OCI-LY7 (cell line): ENCODE measurements at regions not wholly inside any gene's neighbourhood (a gene's known extent, or its start where the extent isn't known, plus 50 kb on each side); places are given as distances from the start of the nearest gene placed in this dataset.
"Not testable (repeated sequence)": the region's sequence is repeated elsewhere in the genome, so short reads cannot be mapped to it uniquely, and the experiment has no call there.

Source experiments
- BruUV-seq: library from RNA; stranded (reverse); fragments of 400-500 nt; replicated peaks from 2 replicates; lab custom pipeline; 2021; lab: Mats Ljungman, UMichigan
- CTCF ChIA-PET: fragments of 300-600 bp; sonication (Branson Sonifier 250); formaldehyde crosslinking; loops from one replicate; lab custom pipeline; 2022; ENCODE audit warnings: antibody characterized with exemption; ENCODE audit not compliant: unreplicated experiment; lab: Charles Lee
- POLR2A ChIA-PET: fragments of 300-600 bp; sonication (Branson Sonifier 250); formaldehyde crosslinking; loops from one replicate; lab custom pipeline; 2022; ENCODE audit warnings: antibody characterized with exemption; lab: Charles Lee
- DNase-seq: peaks from one replicate; pipeline ENCODE4 v3.0.0-alpha.2; 2015; ENCODE audit warnings: low spot score
- H2AFZ ChIP-seq: fragments of 200-600 bp; sonication (generic), shearing (Covaris generic); 2 replicates; pipeline ENCODE4 v1.6.1; 2014; ENCODE audit warnings: mild to moderate bottlenecking, antibody characterized with exemption, low read length, moderate library complexity
- H3K27ac ChIP-seq: fragments of 200-600 bp; sonication (generic); 2 replicates; pipeline ENCODE4 v1.5.1; 2014; ENCODE audit warnings: mixed run types, low read depth, mild to moderate bottlenecking, moderate library complexity, low read length, inconsistent platforms; ENCODE audit not compliant: poor library complexity, severe bottlenecking
- H3K36me3 ChIP-seq: fragments of 200-600 bp; sonication (generic); 2 replicates; pipeline ENCODE4 v1.6.1; 2014; ENCODE audit warnings: mild to moderate bottlenecking, antibody characterized with exemption, low read length, moderate library complexity, mixed read lengths; ENCODE audit not compliant: insufficient read depth
- H3K4me1 ChIP-seq: fragments of 200-600 bp; sonication (generic); 2 replicates; pipeline ENCODE4 v1.5.1; 2014; ENCODE audit warnings: mild to moderate bottlenecking, low read length; ENCODE audit not compliant: insufficient read depth, poor library complexity, severe bottlenecking
- H3K4me2 ChIP-seq: fragments of 200-600 bp; sonication (generic); 2 replicates; pipeline ENCODE4 v1.6.1; 2014; ENCODE audit warnings: mild to moderate bottlenecking, low read length
- H3K4me3 ChIP-seq: fragments of 200-600 bp; sonication (generic); 2 replicates; pipeline ENCODE4 v1.5.1; 2014; ENCODE audit warnings: mild to moderate bottlenecking, low read depth, low read length; ENCODE audit not compliant: poor library complexity, severe bottlenecking
- H3K79me2 ChIP-seq: fragments of 200-600 bp; sonication (generic); 2 replicates; pipeline ENCODE4 v1.6.1; 2016; ENCODE audit warnings: low read depth, mild to moderate bottlenecking, low read length, moderate library complexity, mixed read lengths; ENCODE audit not compliant: insufficient read depth
- H3K9me2 ChIP-seq: fragments of 200-600 bp; sonication (generic); 2 replicates; pipeline ENCODE4 v1.6.1; 2016; ENCODE audit warnings: mild to moderate bottlenecking, low read length, mixed read lengths; ENCODE audit not compliant: insufficient read depth
- H3K9me3 ChIP-seq: fragments of 200-600 bp; sonication (generic); 2 replicates; pipeline ENCODE4 v1.6.1; 2014; ENCODE audit warnings: mild to moderate bottlenecking, mixed run types, low read length, mixed read lengths
- H4K20me1 ChIP-seq: fragments of 200-600 bp; sonication (generic); 2 replicates; pipeline ENCODE4 v1.6.1; 2014; ENCODE audit warnings: mild to moderate bottlenecking, antibody characterized with exemption, low read length, moderate library complexity, mixed read lengths; ENCODE audit not compliant: insufficient read depth
- EZH2phosphoT487 ChIP-seq: fragments of 200-600 bp; sonication (generic); IDR thresholded peaks from 2 replicates; pipeline ENCODE4 v1.6.1; 2018; ENCODE audit warnings: low read depth, borderline replicate concordance, mild to moderate bottlenecking, mixed run types, antibody characterized with exemption, low read length, moderate library complexity, mixed read lengths
- intact Hi-C: fragments of 100-400 bp; cut with micrococcal nuclease; formaldehyde crosslinking; loops from one replicate; pipeline ENCODE4 v1.10.0; 2022; ENCODE audit not compliant: unreplicated experiment
- TF ChIP-seq, protein P1 (sequence below): fragments of 200-600 bp; sonication (generic); conservative IDR thresholded peaks from 2 replicates; pipeline ENCODE4 v1.5.1; 2014; ENCODE audit warnings: mild to moderate bottlenecking, antibody characterized with exemption, low read length, moderate library complexity, mixed read lengths

DNA sequence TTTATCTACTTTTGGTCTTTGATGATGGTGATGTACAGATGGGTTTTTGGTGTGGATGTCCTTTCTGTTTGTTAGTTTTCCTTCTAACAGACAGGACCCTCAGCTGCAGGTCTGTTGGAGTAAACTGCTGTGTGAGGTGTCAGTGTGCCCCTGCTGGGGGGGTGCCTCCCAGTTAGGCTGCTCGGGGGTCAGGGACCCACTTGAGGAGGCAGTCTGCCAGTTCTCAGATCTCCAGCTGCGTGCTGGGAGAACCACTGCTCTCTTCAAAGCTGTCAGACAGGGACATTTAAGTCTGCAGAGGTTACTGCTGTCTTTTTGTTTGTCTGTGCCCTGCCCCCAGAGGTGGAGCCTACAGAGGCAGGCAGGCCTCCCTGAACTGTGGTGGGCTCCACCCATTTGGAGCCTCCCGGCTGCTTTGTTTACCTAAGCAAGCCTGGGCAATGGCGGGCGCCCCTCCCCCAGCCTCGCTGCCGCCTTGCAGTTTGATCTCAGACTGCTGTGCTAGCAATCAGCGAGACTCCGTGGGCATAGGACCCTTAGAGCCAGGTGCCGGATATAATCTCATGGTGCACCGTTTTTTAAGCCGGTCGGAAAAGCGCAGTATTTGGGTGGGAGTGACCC, 433.7 kb downstream of the CCSER2 start:
- H3K4me2 ChIP-seq, H3K36me3 ChIP-seq, H3K4me3 ChIP-seq, H2AFZ ChIP-seq, POLR2A ChIA-PET, CTCF ChIA-PET, intact Hi-C loops, H3K9me2 ChIP-seq, H3K27ac ChIP-seq, H3K4me1 ChIP-seq, BruUV-seq, DNase-seq, H4K20me1 ChIP-seq, H3K79me2 ChIP-seq, H3K9me3 ChIP-seq: not testable (repeated sequence)

- H3K4me1 ChIP-seq, result no peaks in the 10 kb centered on the region
- no peaks in the 10 kb centered on the region for H3K9me2 ChIP-seq
- no peak overlapping the region for H3K27ac ChIP-seq
- DNase-seq, result no peak
- H3K79me2 ChIP-seq, result no peaks in the 10 kb centered on the region
- intact Hi-C loops, result no loop called here
- BruUV-seq, result no TSS peak
- TF ChIP-seq, protein P1, sequence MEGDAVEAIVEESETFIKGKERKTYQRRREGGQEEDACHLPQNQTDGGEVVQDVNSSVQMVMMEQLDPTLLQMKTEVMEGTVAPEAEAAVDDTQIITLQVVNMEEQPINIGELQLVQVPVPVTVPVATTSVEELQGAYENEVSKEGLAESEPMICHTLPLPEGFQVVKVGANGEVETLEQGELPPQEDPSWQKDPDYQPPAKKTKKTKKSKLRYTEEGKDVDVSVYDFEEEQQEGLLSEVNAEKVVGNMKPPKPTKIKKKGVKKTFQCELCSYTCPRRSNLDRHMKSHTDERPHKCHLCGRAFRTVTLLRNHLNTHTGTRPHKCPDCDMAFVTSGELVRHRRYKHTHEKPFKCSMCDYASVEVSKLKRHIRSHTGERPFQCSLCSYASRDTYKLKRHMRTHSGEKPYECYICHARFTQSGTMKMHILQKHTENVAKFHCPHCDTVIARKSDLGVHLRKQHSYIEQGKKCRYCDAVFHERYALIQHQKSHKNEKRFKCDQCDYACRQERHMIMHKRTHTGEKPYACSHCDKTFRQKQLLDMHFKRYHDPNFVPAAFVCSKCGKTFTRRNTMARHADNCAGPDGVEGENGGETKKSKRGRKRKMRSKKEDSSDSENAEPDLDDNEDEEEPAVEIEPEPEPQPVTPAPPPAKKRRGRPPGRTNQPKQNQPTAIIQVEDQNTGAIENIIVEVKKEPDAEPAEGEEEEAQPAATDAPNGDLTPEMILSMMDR, result no peak
- TF ChIP-seq EZH2phosphoT487, result no peak
- H3K9me3 ChIP-seq, result no peaks in the 10 kb centered on the region
- H3K36me3 ChIP-seq, result no peaks in the 10 kb centered on the region
- no peak overlapping the region for H3K4me3 ChIP-seq
- no peak overlapping the region for H2AFZ ChIP-seq
- CTCF ChIA-PET, result no interaction called here
- no peak overlapping the region for H3K4me2 ChIP-seq
- no peaks in the 10 kb centered on the region for H4K20me1 ChIP-seq
- POLR2A ChIA-PET, result no interaction called here
Observed at GRCh38 chr10:84762754-84763394, 434.5 kb downstream of the CCSER2 start.

GRCh38 chr10:84763965-84764364, 435.6 kb downstream of the CCSER2 start:
- no peaks in the 10 kb centered on the region for H3K36me3 ChIP-seq
- H3K9me3 ChIP-seq, result no peaks in the 10 kb centered on the region
- no peak for DNase-seq
- no peaks in the 10 kb centered on the region for H4K20me1 ChIP-seq
- H3K79me2 ChIP-seq, result no peaks in the 10 kb centered on the region
- intact Hi-C loops, result no loop called here
- no peak overlapping the region for H3K27ac ChIP-seq
- no peak for TF ChIP-seq EZH2phosphoT487
- TF ChIP-seq, protein P1, result no peak
- H3K4me3 ChIP-seq, result no peak overlapping the region
- H2AFZ ChIP-seq, result no peak overlapping the region
- H3K4me2 ChIP-seq, result no peak overlapping the region
- no TSS peak for BruUV-seq
- ChIA-PET POLR2A (no interaction called here), CTCF (no interaction called here)
- no peaks in the 10 kb centered on the region for H3K4me1 ChIP-seq
- H3K9me2 ChIP-seq, result no peaks in the 10 kb centered on the region
